C4-2B (cell line): ENCODE measurements at regions not wholly inside any gene's neighbourhood (a gene's known extent, or its start where the extent isn't known, plus 50 kb on each side); places are given as distances from the start of the nearest gene placed in this dataset.
"Not testable (repeated sequence)": the region's sequence is repeated elsewhere in the genome, so short reads cannot be mapped to it uniquely, and the experiment has no call there.

Source experiments
- CTCF ChIP-seq: fragments of 450-650 bp; conservative IDR thresholded peaks from 2 replicates; pipeline ENCODE4 v1.5.1; 2017; ENCODE audit warnings: mild to moderate bottlenecking
- ZFX ChIP-seq: fragments of 450-650 bp; IDR thresholded peaks from 2 replicates; pipeline ENCODE4 v1.6.1; 2017

DNA sequence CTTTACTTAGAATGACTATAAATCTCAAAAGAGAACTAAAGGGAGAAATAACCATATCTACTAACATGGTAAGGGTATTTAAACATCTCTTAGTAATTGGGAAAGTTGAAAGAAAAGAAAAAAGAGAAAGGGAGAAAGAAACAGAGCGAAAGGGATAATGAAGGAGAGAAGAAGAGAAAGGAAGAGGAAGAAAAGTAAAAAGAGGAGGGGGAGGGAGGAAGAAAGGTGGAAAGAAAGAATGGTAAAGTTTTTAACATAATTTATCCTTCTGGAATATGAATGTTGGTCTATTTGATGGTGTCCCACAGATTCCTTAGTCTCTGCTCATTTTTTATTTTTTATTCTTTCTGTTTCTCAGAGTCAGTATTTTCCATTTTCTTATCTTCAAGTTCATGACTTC, 202.7 kb downstream of the ZNF92 start:
- TF ChIP-seq CTCF, ZFX: not testable (repeated sequence)
